ENCODE measurements at regions not wholly inside any gene's neighbourhood (a gene's known extent, or its start where the extent isn't known, plus 50 kb on each side); places are given as distances from the start of the nearest gene placed in this dataset.
"Not testable (repeated sequence)": the region's sequence is repeated elsewhere in the genome, so short reads cannot be mapped to it uniquely, and the experiment has no call there.

GRCh38 chr13:79933389-79933788, 407.5 kb downstream of the SPRY2 start:
- in situ Hi-C loops (cut with HindIII; ENCODE audit: low sequenced_read_pairs) = no loop called here
- no peak for TF ChIP-seq CTCF (IDR thresholded peaks at IDR 0.05; ENCODE audit: low read depth, low read length)
- no peak for DNase-seq (ENCODE audit: low read depth, low spot score)

GRCh38 chr13:79932556-79932955, 408.4 kb downstream of the SPRY2 start:
- H3K4me3 ChIP-seq (ENCODE audit: low read depth, low read length) = no peak overlapping the region
- no peak for DNase-seq (ENCODE audit: low read depth, low spot score)
- no peak for TF ChIP-seq CTCF (IDR thresholded peaks at IDR 0.05; ENCODE audit: low read depth, low read length)
- in situ Hi-C loops (cut with HindIII; ENCODE audit: low sequenced_read_pairs) = no loop called here

More at GRCh38 chr13:79933389-79933788, 407.5 kb downstream of the SPRY2 start:
- no peak overlapping the region for H3K4me3 ChIP-seq (ENCODE audit: low read depth, low read length)

- DNase-seq (ENCODE audit: low read depth, low spot score); in situ Hi-C loops (cut with HindIII; ENCODE audit: low sequenced_read_pairs); H3K4me3 ChIP-seq (ENCODE audit: low read depth, low read length): not testable (repeated sequence)
These were observed 416.9 kb downstream of the SPRY2 start for GRCh38 chr13:79923973-79924556.

- in situ Hi-C loops (cut with HindIII; ENCODE audit: low sequenced_read_pairs) = no loop called here
- no peak for TF ChIP-seq CTCF (IDR thresholded peaks at IDR 0.05; ENCODE audit: low read depth, low read length)
- no peak for DNase-seq (ENCODE audit: low read depth, low spot score)
- no peak overlapping the region for H3K4me3 ChIP-seq (ENCODE audit: low read depth, low read length)
These were observed 421.8 kb downstream of the SPRY2 start for GRCh38 chr13:79919091-79919490.

- no peak overlapping the region for H3K4me3 ChIP-seq (ENCODE audit: low read depth, low read length)
- in situ Hi-C loops (cut with HindIII; ENCODE audit: low sequenced_read_pairs) = no loop called here
- no peak for DNase-seq (ENCODE audit: low read depth, low spot score)
- TF ChIP-seq CTCF (IDR thresholded peaks at IDR 0.05; ENCODE audit: low read depth, low read length) = no peak
These were observed 422.3 kb downstream of the SPRY2 start for GRCh38 chr13:79918620-79919019.

GRCh38 chr13:79917628-79918027, 423.3 kb downstream of the SPRY2 start:
- TF ChIP-seq CTCF (IDR thresholded peaks at IDR 0.05; ENCODE audit: low read depth, low read length) = no peak
- in situ Hi-C loops (cut with HindIII; ENCODE audit: low sequenced_read_pairs) = no loop called here
- DNase-seq (ENCODE audit: low read depth, low spot score) = no peak
- no peak overlapping the region for H3K4me3 ChIP-seq (ENCODE audit: low read depth, low read length)

GRCh38 chr13:79915114-79915811, 425.7 kb downstream of the SPRY2 start:
- in situ Hi-C loops (cut with HindIII; ENCODE audit: low sequenced_read_pairs) = no loop called here

More at GRCh38 chr13:79915114-79915811, 425.7 kb downstream of the SPRY2 start:
- H3K4me3 ChIP-seq (ENCODE audit: low read depth, low read length) = no peak overlapping the region
- DNase-seq (ENCODE audit: low read depth, low spot score) = no peak
- no peak for TF ChIP-seq CTCF (IDR thresholded peaks at IDR 0.05; ENCODE audit: low read depth, low read length)

Data from astrocyte of the spinal cord (primary cell).